Esophagus squamous epithelium (tissue), 5 donors: ENCODE measurements at regions not wholly inside any gene's neighbourhood (a gene's known extent, or its start where the extent isn't known, plus 50 kb on each side); places are given as distances from the start of the nearest gene placed in this dataset.

Experiments
- DNase-seq: peaks from one replicate; lab custom pipeline; 2025; lab: John Stamatoyannopoulos, UW
- H3K27ac ChIP-seq, 4 donors: fragments of 200-600 bp; sonication (generic); one replicate each; pipeline ENCODE4 v1.5.1; 2016 to 2019; ENCODE audit warnings: mild to moderate bottlenecking in 1 of 4
- H3K27me3 ChIP-seq, 4 donors: fragments of 200-600 bp; sonication (generic); 1 replicate in 3 of 4; 2 replicates in 1 of 4; pipeline versions ENCODE4 v1.5.1 to v1.6.0; 2017 to 2021; ENCODE audit warnings: antibody characterized with exemption in 1 of 4
- H3K36me3 ChIP-seq, 3 donors: fragments of 200-600 bp; sonication (generic); one replicate each; pipeline ENCODE4 v1.5.1; 2016 to 2019
- H3K4me1 ChIP-seq, 3 donors: fragments of 200-600 bp; sonication (generic); one replicate each; pipeline ENCODE4 v1.5.1; 2017 to 2019
- H3K4me3 ChIP-seq, 4 donors: fragments of 200-600 bp; sonication (generic); 1 replicate in 3 of 4; 2 replicates in 1 of 4; pipeline ENCODE4 v1.5.1; 2016 to 2019; ENCODE audit warnings: mild to moderate bottlenecking in 2 of 4, moderate library complexity in 1 of 4
- H3K9me3 ChIP-seq, 3 donors: fragments of 200-600 bp; sonication (generic); one replicate each; pipeline ENCODE4 v1.5.1; 2016 to 2019
- POLR2A ChIP-seq, 4 donors: fragments of 450-650 bp; IDR thresholded peaks; one replicate each; pipeline ENCODE4 v1.6.1; 2017; ENCODE audit warnings: antibody characterized with exemption in 4 of 4, mild to moderate bottlenecking in 4 of 4, moderate library complexity in 3 of 4
- WGBS, 2 donors: methylation state at CpG; one replicate each; pipeline ENCODE4 v1.1.5; 2018; 5-methylcytosine and 5-hydroxymethylcytosine counted together
- intact Hi-C: fragments of 100-400 bp; cut with DNase I; formaldehyde crosslinking; loops from one replicate; pipeline ENCODE4 v1.15.0; 2022
- TF ChIP-seq, protein P1 (sequence below), 6 experiments: fragments of 450-650 bp in 4 of 6; fragments of 200-600 bp in 2 of 6; sonication (generic) in 2 of 6; IDR thresholded peaks; one replicate each; pipeline ENCODE4 v1.5.1; 2016 to 2019; ENCODE audit warnings: antibody characterized with exemption in 6 of 6, mild to moderate bottlenecking in 4 of 6, moderate library complexity in 4 of 6
- donor health status: DM: yes; HTN: yes; CAD: no.

DNA sequence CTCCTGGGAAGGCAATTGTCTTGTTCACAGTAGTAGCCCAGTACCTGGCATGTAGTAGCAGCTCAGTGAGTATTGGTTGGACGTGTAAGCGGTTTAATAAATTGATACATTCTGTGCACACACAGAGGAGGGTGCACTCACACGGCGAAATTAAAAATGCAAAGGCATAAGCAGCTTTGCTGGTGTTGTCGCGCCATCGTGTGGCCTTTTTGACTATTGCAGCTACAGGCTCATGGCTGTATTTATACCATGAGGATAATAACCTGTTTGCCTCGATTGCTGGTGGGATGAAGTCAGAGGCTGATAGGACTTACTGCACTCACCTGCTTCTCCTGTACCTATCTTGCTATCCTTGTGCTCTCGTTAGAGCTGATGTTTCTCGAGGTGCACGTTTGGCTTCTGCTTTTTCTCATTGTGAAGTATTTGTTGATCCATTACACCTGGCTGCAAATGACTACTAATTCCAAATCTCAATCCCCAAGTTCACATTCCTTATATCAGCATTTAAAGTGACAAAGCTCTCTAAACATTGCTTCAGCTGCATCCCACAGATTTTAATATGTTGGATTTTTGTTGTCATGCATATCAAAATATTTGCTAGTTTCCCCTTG is 61.5 kb downstream of the TBXT start:
- no peak for TF ChIP-seq POLR2A (IDR thresholded peaks at IDR 0.05)
- TF ChIP-seq, protein P1, sequence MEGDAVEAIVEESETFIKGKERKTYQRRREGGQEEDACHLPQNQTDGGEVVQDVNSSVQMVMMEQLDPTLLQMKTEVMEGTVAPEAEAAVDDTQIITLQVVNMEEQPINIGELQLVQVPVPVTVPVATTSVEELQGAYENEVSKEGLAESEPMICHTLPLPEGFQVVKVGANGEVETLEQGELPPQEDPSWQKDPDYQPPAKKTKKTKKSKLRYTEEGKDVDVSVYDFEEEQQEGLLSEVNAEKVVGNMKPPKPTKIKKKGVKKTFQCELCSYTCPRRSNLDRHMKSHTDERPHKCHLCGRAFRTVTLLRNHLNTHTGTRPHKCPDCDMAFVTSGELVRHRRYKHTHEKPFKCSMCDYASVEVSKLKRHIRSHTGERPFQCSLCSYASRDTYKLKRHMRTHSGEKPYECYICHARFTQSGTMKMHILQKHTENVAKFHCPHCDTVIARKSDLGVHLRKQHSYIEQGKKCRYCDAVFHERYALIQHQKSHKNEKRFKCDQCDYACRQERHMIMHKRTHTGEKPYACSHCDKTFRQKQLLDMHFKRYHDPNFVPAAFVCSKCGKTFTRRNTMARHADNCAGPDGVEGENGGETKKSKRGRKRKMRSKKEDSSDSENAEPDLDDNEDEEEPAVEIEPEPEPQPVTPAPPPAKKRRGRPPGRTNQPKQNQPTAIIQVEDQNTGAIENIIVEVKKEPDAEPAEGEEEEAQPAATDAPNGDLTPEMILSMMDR (IDR thresholded peaks at IDR 0.05) = peak; percentile 55 to 87 (median 74)
- Histone ChIP-seq H3K4me3 (no peak overlapping the region), H3K27me3 (peaks cover 0 to 3% (median 0%) of the 10 kb centered on the region in 4 donors), H3K27ac (no peak overlapping the region), H3K9me3 (peaks cover 0 to 7% (median 0%) of the 10 kb centered on the region in 3 donors), H3K36me3 (no peaks in the 10 kb centered on the region), H3K4me1 (no peaks in the 10 kb centered on the region)
- no peak for DNase-seq
- 1 to 3% methylated on average over 5 to 11 of the region's 11 CpGs for WGBS, 2 donors
- intact Hi-C loops = no loop called here

DNA sequence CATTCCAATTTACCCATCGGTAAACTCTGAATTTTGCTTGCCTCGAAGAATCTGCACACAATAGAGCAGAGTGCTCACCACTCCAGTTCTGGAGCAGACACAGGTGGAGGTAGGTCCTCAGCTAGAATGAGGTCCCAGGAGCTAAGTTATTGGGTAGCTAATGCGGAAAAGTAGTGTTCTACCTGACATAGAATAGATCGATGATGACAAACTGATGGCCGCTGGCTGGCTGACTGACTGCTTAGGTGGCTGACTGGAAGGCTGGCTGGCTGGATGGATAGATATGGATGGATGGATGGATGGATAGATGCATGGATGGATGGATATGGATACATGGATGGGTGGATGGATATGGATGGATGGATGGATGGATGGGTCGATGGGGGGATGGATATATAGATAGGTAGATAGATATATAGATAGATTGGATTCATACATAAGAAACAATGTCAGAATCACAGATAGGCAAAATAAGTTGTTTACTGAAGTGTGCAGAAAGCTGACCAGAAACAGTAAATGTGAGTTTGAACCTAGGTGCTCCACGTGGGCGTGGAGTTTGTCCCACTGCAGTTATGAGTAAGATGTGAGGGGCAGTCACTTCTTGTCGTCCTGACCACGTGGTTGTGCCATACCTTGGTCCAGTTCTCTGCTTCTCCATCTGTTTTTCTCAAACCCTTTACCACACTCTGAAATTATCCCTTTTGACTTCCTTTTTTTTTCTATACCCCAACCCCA is 62.1 kb downstream of the TBXT start:
- H3K27ac ChIP-seq = no peak overlapping the region
- H3K4me3 ChIP-seq = no peak overlapping the region
- WGBS, 2 donors = 65 to 66% methylated on average over 9 of the region's 10 CpGs
- H3K9me3 ChIP-seq = peaks cover 0 to 7% (median 0%) of the 10 kb centered on the region in 3 donors
- DNase-seq = no peak
- TF ChIP-seq POLR2A (IDR thresholded peaks at IDR 0.05) = no peak
- H3K27me3 ChIP-seq = peaks cover 0 to 3% (median 0%) of the 10 kb centered on the region in 4 donors
- intact Hi-C loops = no loop called here
- H3K4me1 ChIP-seq = no peaks in the 10 kb centered on the region
- H3K36me3 ChIP-seq = no peaks in the 10 kb centered on the region

DNA sequence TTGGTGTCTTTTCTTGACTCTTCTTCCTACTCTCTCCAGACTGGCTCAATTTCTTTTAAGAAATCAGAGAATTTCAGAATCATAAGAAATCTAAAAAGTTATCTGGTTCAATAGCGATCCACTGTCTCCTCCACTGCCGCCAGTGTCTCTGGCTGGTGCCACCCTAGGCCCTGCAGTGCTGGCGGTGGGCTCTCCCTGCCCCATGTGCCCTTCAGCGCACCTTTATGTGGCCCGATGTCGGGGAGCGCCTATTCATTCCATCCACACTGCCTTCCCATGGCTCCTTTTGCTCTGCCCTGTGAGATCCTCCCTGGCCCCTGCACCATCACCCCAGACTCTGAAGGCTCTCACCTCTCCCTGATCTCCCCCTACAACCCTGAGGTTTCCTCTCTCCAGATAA is 62.8 kb downstream of the TBXT start:
- Histone ChIP-seq H3K27me3 (peaks cover 0 to under 1% (median 0%) of the 10 kb centered on the region in 4 donors), H3K9me3 (peaks cover 0 to 7% (median 0%) of the 10 kb centered on the region in 3 donors), H3K4me3 (no peak overlapping the region), H3K27ac (no peak overlapping the region), H3K36me3 (no peaks in the 10 kb centered on the region), H3K4me1 (no peaks in the 10 kb centered on the region)
- DNase-seq = no peak
- WGBS, 2 donors = 87 to 91% methylated on average over 7 of the region's 7 CpGs
- TF ChIP-seq POLR2A (IDR thresholded peaks at IDR 0.05) = no peak
- TF ChIP-seq, protein P1 (IDR thresholded peaks at IDR 0.05) = no peak
- intact Hi-C loops = no loop called here

- intact Hi-C loops = no loop called here
- 21 to 22% methylated on average over 4 of the region's 4 CpGs for WGBS, 2 donors
- TF ChIP-seq, protein P1 (IDR thresholded peaks at IDR 0.05) = no peak
- no peak for TF ChIP-seq POLR2A (IDR thresholded peaks at IDR 0.05)
- no peak overlapping the region for H3K4me3 ChIP-seq
- H3K36me3 ChIP-seq = no peaks in the 10 kb centered on the region
- H3K4me1 ChIP-seq = no peaks in the 10 kb centered on the region
- DNase-seq = no peak
- H3K27me3 ChIP-seq = no peaks in the 10 kb centered on the region
- H3K9me3 ChIP-seq = peaks cover 0 to 7% (median 0%) of the 10 kb centered on the region in 3 donors
- no peak overlapping the region for H3K27ac ChIP-seq
These were observed 63.5 kb downstream of the TBXT start for GRCh38 chr6:166104107-166104506.

DNA sequence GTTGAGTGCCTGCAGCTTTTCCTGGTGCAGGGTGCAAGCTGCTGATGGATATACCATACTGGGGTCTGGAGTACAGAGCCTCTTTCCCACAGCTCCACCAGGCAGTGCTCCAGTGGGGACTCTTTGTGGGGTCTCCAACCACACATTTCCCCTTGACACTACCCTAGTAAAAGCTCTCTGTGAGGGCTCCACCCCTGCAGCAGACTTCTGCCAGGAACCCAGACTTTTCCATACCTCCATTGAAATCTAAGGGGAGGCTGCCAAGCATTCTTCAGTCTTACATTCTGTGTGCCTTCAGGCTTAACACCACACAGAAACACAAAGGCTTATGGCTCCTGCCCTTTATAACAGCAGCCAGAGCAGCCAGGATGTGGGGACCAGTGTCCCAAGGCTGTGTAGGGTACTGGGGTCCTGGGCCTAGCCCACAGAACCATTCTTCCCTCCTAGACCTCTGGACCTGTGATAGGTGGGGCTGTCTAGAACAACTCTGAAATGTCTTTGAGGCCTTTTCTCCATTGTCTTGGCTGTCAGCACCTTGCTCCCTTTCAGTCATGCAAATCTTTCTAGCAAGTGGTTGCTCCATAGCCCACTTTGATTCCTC is 65.7 kb downstream of the TBXT start:
- no peak for DNase-seq
- Histone ChIP-seq H3K4me1 (no peaks in the 10 kb centered on the region), H3K36me3 (no peaks in the 10 kb centered on the region), H3K27me3 (peaks cover 0 to 8% (median 0%) of the 10 kb centered on the region in 4 donors), H3K4me3 (no peak overlapping the region), H3K9me3 (peaks cover 0 to 7% (median 0%) of the 10 kb centered on the region in 3 donors), H3K27ac (no peak overlapping the region)
- no peak for TF ChIP-seq POLR2A (IDR thresholded peaks at IDR 0.05)
- TF ChIP-seq, protein P1 (IDR thresholded peaks at IDR 0.05) = no peak
- intact Hi-C loops = no loop called here
